H1 (cell line): ENCODE measurements at regions not wholly inside any gene's neighbourhood (a gene's known extent, or its start where the extent isn't known, plus 50 kb on each side); places are given as distances from the start of the nearest gene placed in this dataset.

Experiments used
- CTCF ChIA-PET: fragments of 300-600 bp; sonication (Branson Sonifier 250); formaldehyde crosslinking; loops from one replicate; lab custom pipeline; 2021; ENCODE audit not compliant: partially characterized antibody; lab: Charles Lee
- POLR2A ChIA-PET: fragments of 300-600 bp; sonication (Branson Sonifier 250); formaldehyde crosslinking; loops from one replicate; lab custom pipeline; 2021; ENCODE audit warnings: inconsistent platforms; ENCODE audit not compliant: partially characterized antibody; lab: Charles Lee
- DNase-seq, 2 experiments: peaks; one replicate each; pipeline versions ENCODE4 v3.0.0 to v3.0.0-alpha.2; 2010 to 2022; ENCODE audit warnings: low spot score in 2 of 2, low read depth in 1 of 2, mixed read lengths in 1 of 2
- FAIRE-seq: peaks from 2 replicates; lab custom pipeline; 2011; peaks lifted over from hg19 to GRCh38; lab: Jason Lieb, UNC
- H2AFZ ChIP-seq: 2 replicates; pipeline ENCODE4 v1.8.1; 2012; ENCODE audit warnings: low read length, inconsistent platforms
- H2AK5ac ChIP-seq: 2 replicates; pipeline ENCODE4 v1.6.1; 2013; ENCODE audit warnings: low read depth, low read length
- H2BK120ac ChIP-seq: replicated peaks from 2 replicates; pipeline ENCODE3; 2013; ENCODE audit warnings: low read depth, low read length, inconsistent platforms
- H2BK12ac ChIP-seq: 2 replicates; pipeline ENCODE4 v1.6.1; 2013; ENCODE audit warnings: low read depth, low read length
- H2BK15ac ChIP-seq: 2 replicates; pipeline ENCODE4 v1.6.1; 2013; ENCODE audit warnings: low read length
- H2BK20ac ChIP-seq: 2 replicates; pipeline ENCODE4 v1.6.1; 2013; ENCODE audit warnings: low read length
- H2BK5ac ChIP-seq: 2 replicates; pipeline ENCODE4 v1.6.1; 2013; ENCODE audit warnings: low read depth, low read length
- H3K14ac ChIP-seq: 2 replicates; pipeline ENCODE4 v1.6.1; 2013; ENCODE audit warnings: inconsistent platforms; ENCODE audit not compliant: insufficient read length
- H3K18ac ChIP-seq: 2 replicates; pipeline ENCODE4 v1.6.1; 2013; ENCODE audit warnings: low read length; ENCODE audit errors: extremely low read depth
- H3K23ac ChIP-seq: 2 replicates; pipeline ENCODE4 v1.6.1; 2013; ENCODE audit warnings: inconsistent platforms; ENCODE audit not compliant: insufficient read length
- H3K23me2 ChIP-seq: 2 replicates; pipeline ENCODE4 v1.6.1; 2013; ENCODE audit warnings: low read depth, low read length
- H3K27ac ChIP-seq: 2 replicates; pipeline ENCODE4 v1.6.1; 2011; ENCODE audit warnings: low read depth, low read length, inconsistent platforms
- H3K27me3 ChIP-seq, 4 experiments: replicated peaks in 1 of 4; 1 replicate in 1 of 4; 2 replicates in 3 of 4; pipeline versions ENCODE4 v1.6.1 to v1.8.1; 2011 to 2013; ENCODE audit warnings: low read length in 3 of 4, mild to moderate bottlenecking in 3 of 4, inconsistent platforms in 2 of 4, mixed read lengths in 2 of 4, moderate library complexity in 1 of 4; ENCODE audit not compliant: control insufficient read depth in 3 of 4, insufficient read depth in 3 of 4; ENCODE audit errors: extremely low read depth in 1 of 4
- H3K36me3 ChIP-seq, 4 experiments: 2 replicates each; pipeline versions ENCODE4 v1.6.1 to v1.8.1; 2011 to 2013; ENCODE audit warnings: mild to moderate bottlenecking in 4 of 4, low read length in 3 of 4, moderate library complexity in 2 of 4, control low read depth in 1 of 4, inconsistent platforms in 1 of 4; ENCODE audit not compliant: insufficient read depth in 4 of 4, control insufficient read depth in 2 of 4
- H3K4ac ChIP-seq: replicated peaks from 2 replicates; pipeline ENCODE3; 2013; ENCODE audit warnings: low read length, low read depth, mixed read lengths, inconsistent platforms; ENCODE audit not compliant: insufficient read length
- H3K4me1 ChIP-seq, 4 experiments: replicated peaks in 1 of 4; 1 replicate in 1 of 4; 2 replicates in 3 of 4; pipeline versions ENCODE4 v1.6.1 to v1.8.1; 2011 to 2013; ENCODE audit warnings: low read length in 3 of 4, inconsistent platforms in 2 of 4, mixed read lengths in 1 of 4; ENCODE audit not compliant: insufficient read depth in 4 of 4, control insufficient read depth in 3 of 4
- H3K4me2 ChIP-seq, 2 experiments: 2 replicates each; pipeline versions ENCODE4 v1.6.1 to v1.8.1; 2011 to 2013; ENCODE audit warnings: low read depth in 2 of 2, low read length in 2 of 2, control low read depth in 1 of 2, inconsistent platforms in 1 of 2, mild to moderate bottlenecking in 1 of 2; ENCODE audit not compliant: insufficient read depth in 1 of 2
- H3K4me3 ChIP-seq, 4 experiments: fragments of 200-600, 300-600 bp in 1 of 4; sonication (generic), shearing (Covaris generic), sonication (Bioruptor Twin) in 1 of 4; 2 replicates each; pipeline versions ENCODE4 v1.5.1 to v1.8.1; 2011 to 2016; ENCODE audit warnings: low read length in 4 of 4, low read depth in 3 of 4, control low read depth in 2 of 4, inconsistent platforms in 2 of 4, mild to moderate bottlenecking in 2 of 4, mixed read lengths in 1 of 4, moderate library complexity in 1 of 4; ENCODE audit not compliant: insufficient read depth in 2 of 4; ENCODE audit errors: extremely low read depth in 1 of 4
- H3K56ac ChIP-seq: replicated peaks from 2 replicates; pipeline ENCODE3; 2013; ENCODE audit warnings: low read depth, mild to moderate bottlenecking, mixed read lengths, low read length, inconsistent platforms; ENCODE audit not compliant: insufficient read length
- H3K79me1 ChIP-seq: 2 replicates; pipeline ENCODE4 v1.6.1; 2013; ENCODE audit warnings: low read depth, low read length, control low read depth
- H3K79me2 ChIP-seq, 2 experiments: 2 replicates each; pipeline versions ENCODE4 v1.6.1 to v1.8.1; 2012 to 2013; ENCODE audit warnings: low read length in 2 of 2, mild to moderate bottlenecking in 2 of 2, inconsistent platforms in 1 of 2; ENCODE audit not compliant: insufficient read depth in 2 of 2, control insufficient read depth in 1 of 2
- H3K9ac ChIP-seq, 4 experiments: replicated peaks in 1 of 4; 1 replicate in 1 of 4; 2 replicates in 3 of 4; pipeline versions ENCODE4 v1.6.1 to v1.8.1; 2011 to 2013; ENCODE audit warnings: low read depth in 3 of 4, low read length in 3 of 4, control low read depth in 2 of 4, mild to moderate bottlenecking in 2 of 4, moderate library complexity in 2 of 4, inconsistent platforms in 1 of 4; ENCODE audit errors: extremely low read depth in 1 of 4
- H3K9me3 ChIP-seq, 2 experiments: 2 replicates each; pipeline versions ENCODE4 v1.6.1 to v1.8.1; 2012 to 2013; ENCODE audit warnings: mild to moderate bottlenecking in 2 of 2, moderate library complexity in 2 of 2, control low read depth in 1 of 2, inconsistent platforms in 1 of 2, low read depth in 1 of 2, low read length in 1 of 2, mixed read lengths in 1 of 2; ENCODE audit not compliant: insufficient read depth in 2 of 2
- H4K20me1 ChIP-seq, 2 experiments: replicated peaks in 1 of 2; 2 replicates each; pipeline versions ENCODE3 to v1.8.1; 2011 to 2013; ENCODE audit warnings: inconsistent platforms in 2 of 2, low read length in 2 of 2, mild to moderate bottlenecking in 1 of 2; ENCODE audit not compliant: insufficient read depth in 2 of 2, control insufficient read depth in 1 of 2
- H4K5ac ChIP-seq: 2 replicates; pipeline ENCODE4 v1.6.1; 2013; ENCODE audit warnings: low read length, low read depth, mixed read lengths, inconsistent platforms; ENCODE audit not compliant: insufficient read length
- H4K8ac ChIP-seq: 2 replicates; pipeline ENCODE4 v1.8.0; 2013; ENCODE audit warnings: mild to moderate bottlenecking, moderate library complexity, low read length, inconsistent platforms; ENCODE audit not compliant: insufficient read depth; ENCODE audit errors: extremely low read depth
- H4K91ac ChIP-seq: replicated peaks from 2 replicates; pipeline ENCODE3; 2013; ENCODE audit warnings: low read length, mixed read lengths, inconsistent platforms; ENCODE audit not compliant: insufficient read length
- BRCA1 ChIP-seq: IDR thresholded peaks from 2 replicates; pipeline ENCODE4 v1.6.1; 2012; ENCODE audit warnings: low read depth, low read length, improper control_type of control experiment
- CBX5 ChIP-seq: fragments of 300-800, 300-1000 bp; sonication (generic); IDR thresholded peaks from 2 replicates; pipeline ENCODE4 v1.7.1; 2016; ENCODE audit warnings: antibody characterized with exemption, low read length, low read depth
- CHD2 ChIP-seq: IDR thresholded peaks from 2 replicates; pipeline ENCODE4 v1.6.1; 2012; ENCODE audit warnings: low read length, improper control_type of control experiment
- EP300 ChIP-seq, 2 experiments: IDR thresholded peaks; 1 replicate in 1 of 2; 2 replicates in 1 of 2; pipeline ENCODE4 v1.6.1; 2011 to 2012; ENCODE audit warnings: low read depth in 2 of 2, low read length in 2 of 2, mild to moderate bottlenecking in 2 of 2, borderline replicate concordance in 1 of 2, inconsistent platforms in 1 of 2, moderate library complexity in 1 of 2
- MAFK ChIP-seq: IDR thresholded peaks from 2 replicates; pipeline ENCODE4 v1.6.1; 2012; ENCODE audit warnings: low read depth, mild to moderate bottlenecking, improper control_type of control experiment, low read length
- NRF1 ChIP-seq: IDR thresholded peaks from 2 replicates; pipeline ENCODE4 v1.6.1; 2011; ENCODE audit warnings: mild to moderate bottlenecking, low read depth, low read length, improper control_type of control experiment
- PHF8 ChIP-seq: fragments of 200-600 bp; sonication (generic); conservative IDR thresholded peaks from 2 replicates; pipeline ENCODE4 v1.7.1; 2012; ENCODE audit warnings: low read depth, mild to moderate bottlenecking, inconsistent platforms, low read length, moderate library complexity
- POLR2A ChIP-seq, 2 experiments: IDR thresholded peaks; 1 replicate in 1 of 2; 2 replicates in 1 of 2; pipeline ENCODE4 v1.6.1; 2011; ENCODE audit warnings: low read depth in 2 of 2, low read length in 2 of 2, mild to moderate bottlenecking in 2 of 2; ENCODE audit errors: control extremely low read depth in 1 of 2
- SIRT6 ChIP-seq: IDR thresholded peaks from one replicate; pipeline ENCODE4 v1.7.1; 2012; ENCODE audit warnings: low read length, inconsistent platforms
- SP2 ChIP-seq: IDR thresholded peaks from 2 replicates; pipeline ENCODE4 v1.6.1; 2012; ENCODE audit warnings: mild to moderate bottlenecking, low read length, inconsistent platforms
- SP4 ChIP-seq: IDR thresholded peaks from 2 replicates; pipeline ENCODE4 v1.6.1; 2012; ENCODE audit warnings: low read length, inconsistent platforms
- TAF7 ChIP-seq: optimal IDR thresholded peaks from 2 replicates; pipeline ENCODE3; 2011; ENCODE audit warnings: low read depth, mild to moderate bottlenecking, inconsistent platforms, low read length, moderate library complexity, borderline replicate concordance
- TEAD4 ChIP-seq: IDR thresholded peaks from 2 replicates; pipeline ENCODE4 v1.6.1; 2012; ENCODE audit warnings: low read depth, low read length, inconsistent platforms, mixed read lengths
- ZNF274 ChIP-seq: IDR thresholded peaks from 2 replicates; pipeline ENCODE4 v1.7.0; 2012; ENCODE audit warnings: low read length, borderline replicate concordance; ENCODE audit errors: extremely low read depth
- WGBS, 2 experiments: shearing (Covaris generic) in 1 of 2; methylation state at CpG; one replicate each; pipeline versions ENCODE4 v1.1.6 to v1.1.7; 2013 to 2015; ENCODE audit warnings: low lambda C conversion rate in 2 of 2, mixed read lengths in 2 of 2, inconsistent platforms in 1 of 2, low coverage in 1 of 2, missing lambda C conversion rate in 1 of 2; ENCODE audit not compliant: insufficient replicate concordance in 2 of 2, insufficient coverage in 1 of 2, insufficient read length in 1 of 2; ENCODE audit errors: extremely low coverage in 1 of 2, missing lambda C conversion rate in 1 of 2; 5-methylcytosine and 5-hydroxymethylcytosine counted together

GRCh38 chr11:114880442-114880841, 202.1 kb downstream of the NXPE2 start:
- no peak overlapping the region for H2BK20ac ChIP-seq
- CTCF ChIA-PET, result interaction anchor here (1.1 to 5.0 kb wide), 4 partner anchors 12 to 106 kb away, joined by 3 to 40 read pairs (median 3); no protein-coding TSS in a partner anchor

More at GRCh38 chr11:114880442-114880841, 202.1 kb downstream of the NXPE2 start:
- Histone ChIP-seq H3K79me1 (no peaks in the 10 kb centered on the region), H3K79me2 (no peaks in the 10 kb centered on the region), H2BK12ac (no peak overlapping the region), H2BK120ac (no peak overlapping the region), H3K9ac (no peak overlapping the region), H4K5ac (no peak overlapping the region), H3K18ac (no peak overlapping the region), H2BK15ac (peak overlapping the region; percentile 29; the same call in 1 of the 2 replicates), H3K4me3 (no peak overlapping the region), H3K14ac (no peak overlapping the region), H3K4ac (no peak overlapping the region), H2AK5ac (no peak overlapping the region), H4K20me1 (no peaks in the 10 kb centered on the region), H3K4me2 (no peak overlapping the region), H3K56ac (no peak overlapping the region), H3K23me2 (no peaks in the 10 kb centered on the region), H4K8ac (no peak overlapping the region), H3K36me3 (no peaks in the 10 kb centered on the region), H2AFZ (peak overlapping the region; percentile 68; the same call in 1 of the 2 replicates), H3K23ac (no peak overlapping the region), H3K27ac (no peak overlapping the region), H3K4me1 (no peaks in the 10 kb centered on the region), H3K9me3 (no peaks in the 10 kb centered on the region), H4K91ac (no peak overlapping the region), H3K27me3 (no peaks in the 10 kb centered on the region), H2BK5ac (no peak overlapping the region)
- POLR2A ChIA-PET, result no interaction called here
- 87% methylated on average over 2 of the region's 2 CpGs; no CpG with 5 or more reads in 1 of the 2 experiments for WGBS, 2 experiments
- TF ChIP-seq CBX5, result no peak
- TF ChIP-seq ZNF274, result no peak
- no peak for TF ChIP-seq NRF1
- no peak for TF ChIP-seq BRCA1
- TF ChIP-seq TAF7, result no peak
- no peak for TF ChIP-seq EP300 (IDR thresholded peaks at IDR 0.05; ENCODE audit: borderline replicate concordance in 1 of 2, low read depth in 2 of 2, low read length in 2 of 2)
- no peak for TF ChIP-seq TEAD4
- TF ChIP-seq CHD2, result no peak
- no peak for TF ChIP-seq SP4
- no peak for TF ChIP-seq SP2
- no peak for TF ChIP-seq SIRT6
- TF ChIP-seq PHF8, result no peak
- TF ChIP-seq MAFK, result no peak
- TF ChIP-seq POLR2A (IDR thresholded peaks at IDR 0.05; ENCODE audit: control extremely low read depth in 1 of 2, low read depth in 2 of 2, low read length in 2 of 2), result no peak
- FAIRE-seq (no peak), DNase-seq (no peak)
